Suprapubic skin (tissue), 4 donors: ENCODE measurements at regions not wholly inside any gene's neighbourhood (a gene's known extent, or its start where the extent isn't known, plus 50 kb on each side); places are given as distances from the start of the nearest gene placed in this dataset.

ENCODE experiments used
- CTCF ChIP-seq, 2 donors: fragments of 200-600 bp in 1 of 2; fragments of 450-650 bp in 1 of 2; sonication (generic) in 1 of 2; IDR thresholded peaks; one replicate each; pipeline ENCODE4 v1.5.1; 2016 to 2019; ENCODE audit warnings: antibody characterized with exemption in 2 of 2, mild to moderate bottlenecking in 1 of 2, moderate library complexity in 1 of 2
- EP300 ChIP-seq: sonication (generic); formaldehyde crosslinking; IDR thresholded peaks from one replicate; pipeline ENCODE4 v1.6.1; 2017; ENCODE audit warnings: antibody characterized with exemption
- POLR2A ChIP-seq, 2 donors: fragments of 450-650 bp; IDR thresholded peaks; one replicate each; pipeline ENCODE4 v1.6.1; 2017; ENCODE audit warnings: antibody characterized with exemption in 2 of 2, mild to moderate bottlenecking in 2 of 2, moderate library complexity in 2 of 2
- POLR2AphosphoS5 ChIP-seq, 3 donors: sonication (generic); formaldehyde crosslinking; IDR thresholded peaks; one replicate each; pipeline ENCODE4 v1.6.1; 2017; ENCODE audit warnings: antibody characterized with exemption in 3 of 3

- TF ChIP-seq POLR2A (IDR thresholded peaks at IDR 0.05) (no peak), CTCF (IDR thresholded peaks at IDR 0.05) (no peak), EP300 (no peak), POLR2AphosphoS5 (IDR thresholded peaks at IDR 0.05) (no peak)
Observed at GRCh38 chr5:113965225-113965624, 396.6 kb upstream of the KCNN2 start.
